CD4-positive, alpha-beta T cell (primary cell): ENCODE measurements at regions not wholly inside any gene's neighbourhood (a gene's known extent, or its start where the extent isn't known, plus 50 kb on each side); places are given as distances from the start of the nearest gene placed in this dataset.

Source experiments
- ATAC-seq: fragments of 200-7000 bp; cut with Tn5 transposase; one replicate; pipeline ENCODE4 v1.10.0; 2022; ENCODE audit warnings: mild to moderate bottlenecking; ENCODE audit not compliant: poor library complexity
- CTCF ChIA-PET: fragments of 350-600 bp; sonication (Branson Sonifier 250); formaldehyde crosslinking; loops from one replicate; lab custom pipeline; 2021; ENCODE audit warnings: antibody characterized with exemption, inconsistent platforms; lab: Charles Lee
- POLR2A ChIA-PET: fragments of 350-600 bp; sonication (Branson Sonifier 250); formaldehyde crosslinking; loops from one replicate; lab custom pipeline; 2021; ENCODE audit warnings: antibody characterized with exemption, inconsistent platforms; lab: Charles Lee
- DNase-seq, 14 experiments: peaks; one replicate each; pipeline ENCODE4 v3.0.0-alpha.2; 2013 to 2020; ENCODE audit warnings: mixed read lengths in 2 of 14
- H3K27ac ChIP-seq, 2 donors: one replicate each; pipeline versions ENCODE4 v1.5.1 to v1.7.0; 2013; ENCODE audit warnings: low read length in 2 of 2, low read depth in 1 of 2, mild to moderate bottlenecking in 1 of 2
- H3K27me3 ChIP-seq, 2 experiments: 1 replicate in 1 of 2; 2 replicates in 1 of 2; pipeline versions ENCODE4 v1.6.1 to v1.7.0; 2013; ENCODE audit warnings: low read length in 2 of 2, control low read depth in 1 of 2, mild to moderate bottlenecking in 1 of 2, moderate library complexity in 1 of 2; ENCODE audit not compliant: insufficient read depth in 2 of 2, control insufficient read depth in 1 of 2
- H3K36me3 ChIP-seq: one replicate; pipeline ENCODE4 v1.6.1; 2013; ENCODE audit warnings: low read length, control low read depth; ENCODE audit not compliant: insufficient read depth
- H3K4me1 ChIP-seq: one replicate; pipeline ENCODE4 v1.6.1; 2013; ENCODE audit warnings: low read length, control low read depth; ENCODE audit not compliant: insufficient read depth
- H3K4me3 ChIP-seq: one replicate; pipeline ENCODE4 v1.5.1; 2013; ENCODE audit warnings: mild to moderate bottlenecking, low read length, moderate library complexity
- H3K9me3 ChIP-seq, 2 experiments: 1 replicate in 1 of 2; 2 replicates in 1 of 2; pipeline versions ENCODE4 v1.6.1 to v1.7.0; 2013; ENCODE audit warnings: low read length in 2 of 2, mild to moderate bottlenecking in 2 of 2, control low read depth in 1 of 2, moderate library complexity in 1 of 2; ENCODE audit not compliant: control insufficient read depth in 1 of 2, insufficient read depth in 1 of 2
- H3K27ac Mint-ChIP-seq: one replicate; pipeline ENCODE4 v1.8.0; 2020; ENCODE audit warnings: mixed read lengths
- H3K27me3 Mint-ChIP-seq: one replicate; pipeline ENCODE4 v1.8.0; 2021; ENCODE audit warnings: mixed read lengths
- H3K36me3 Mint-ChIP-seq: one replicate; pipeline ENCODE4 v1.8.0; 2021; ENCODE audit warnings: low read depth, mixed read lengths
- H3K4me1 Mint-ChIP-seq: one replicate; pipeline ENCODE4 v1.8.0; 2021; ENCODE audit warnings: low read depth, mixed read lengths
- H3K4me3 Mint-ChIP-seq: one replicate; pipeline ENCODE4 v1.8.0; 2020; ENCODE audit warnings: mild to moderate bottlenecking, mixed read lengths
- H3K9me3 Mint-ChIP-seq: one replicate; pipeline ENCODE4 v1.8.0; 2020; ENCODE audit warnings: mixed read lengths
- intact Hi-C, 2 experiments: fragments of 100-400 bp; cut with DNase I in 1 of 2; cut with micrococcal nuclease in 1 of 2; formaldehyde crosslinking; loops; one replicate each; pipeline versions ENCODE4 v1.15.1 to v1.9.0; 2023 to 2025; cut with DNase I, micrococcal nuclease
- TF ChIP-seq, protein P1 (sequence below): fragments of 200-600 bp; IDR thresholded peaks from one replicate; pipeline ENCODE4 v1.8.0; 2022; ENCODE audit warnings: antibody characterized with exemption, mild to moderate bottlenecking

- Mint-ChIP-seq H3K4me3 (no peak overlapping the region), H3K9me3 (no peaks in the 10 kb centered on the region), H3K4me1 (no peaks in the 10 kb centered on the region), H3K27me3 (peaks cover 11% of the 10 kb centered on the region), H3K36me3 (no peaks in the 10 kb centered on the region), H3K27ac (no peak overlapping the region)
- Histone ChIP-seq H3K4me1 (no peaks in the 10 kb centered on the region), H3K9me3 (no peaks in the 10 kb centered on the region), H3K27ac (no peak overlapping the region), H3K27me3 (peaks cover 0 to 4% of the 10 kb centered on the region in 2 experiments), H3K4me3 (no peak overlapping the region), H3K36me3 (no peaks in the 10 kb centered on the region)
- DNase-seq: no peak
- intact Hi-C loops: no loop called here
- TF ChIP-seq, protein P1, sequence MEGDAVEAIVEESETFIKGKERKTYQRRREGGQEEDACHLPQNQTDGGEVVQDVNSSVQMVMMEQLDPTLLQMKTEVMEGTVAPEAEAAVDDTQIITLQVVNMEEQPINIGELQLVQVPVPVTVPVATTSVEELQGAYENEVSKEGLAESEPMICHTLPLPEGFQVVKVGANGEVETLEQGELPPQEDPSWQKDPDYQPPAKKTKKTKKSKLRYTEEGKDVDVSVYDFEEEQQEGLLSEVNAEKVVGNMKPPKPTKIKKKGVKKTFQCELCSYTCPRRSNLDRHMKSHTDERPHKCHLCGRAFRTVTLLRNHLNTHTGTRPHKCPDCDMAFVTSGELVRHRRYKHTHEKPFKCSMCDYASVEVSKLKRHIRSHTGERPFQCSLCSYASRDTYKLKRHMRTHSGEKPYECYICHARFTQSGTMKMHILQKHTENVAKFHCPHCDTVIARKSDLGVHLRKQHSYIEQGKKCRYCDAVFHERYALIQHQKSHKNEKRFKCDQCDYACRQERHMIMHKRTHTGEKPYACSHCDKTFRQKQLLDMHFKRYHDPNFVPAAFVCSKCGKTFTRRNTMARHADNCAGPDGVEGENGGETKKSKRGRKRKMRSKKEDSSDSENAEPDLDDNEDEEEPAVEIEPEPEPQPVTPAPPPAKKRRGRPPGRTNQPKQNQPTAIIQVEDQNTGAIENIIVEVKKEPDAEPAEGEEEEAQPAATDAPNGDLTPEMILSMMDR: no peak
- CTCF ChIA-PET: no interaction called here
- no peak for ATAC-seq
- POLR2A ChIA-PET: no interaction called here
These were observed 131.5 kb upstream of the TNC start for GRCh38 chr9:115249488-115249887.

DNA sequence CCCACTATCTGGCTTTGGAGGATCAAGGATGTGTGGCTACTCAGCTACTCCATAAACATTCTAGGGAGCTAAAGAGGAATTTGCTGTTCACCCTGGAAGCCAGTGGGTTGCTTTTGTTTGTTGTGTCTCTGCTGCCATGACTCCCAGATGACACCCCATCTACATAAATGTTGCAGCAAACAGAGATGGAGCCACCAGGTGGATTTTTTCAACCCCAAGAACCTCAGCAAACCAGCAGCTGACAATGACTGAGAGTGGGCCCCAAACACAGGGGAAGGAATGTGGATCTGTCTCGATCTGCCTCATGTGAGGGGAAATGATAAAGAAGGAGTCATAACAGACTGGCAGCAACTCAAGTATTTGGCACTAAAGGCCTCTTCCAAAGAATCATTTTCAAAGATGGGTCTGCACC, 132.7 kb upstream of the TNC start:
- Mint-ChIP-seq H3K27ac (no peak overlapping the region), H3K4me3 (no peak overlapping the region), H3K9me3 (no peaks in the 10 kb centered on the region), H3K27me3 (peaks cover 15% of the 10 kb centered on the region), H3K36me3 (no peaks in the 10 kb centered on the region), H3K4me1 (no peaks in the 10 kb centered on the region)
- TF ChIP-seq, protein P1: no peak
- Histone ChIP-seq H3K36me3 (no peaks in the 10 kb centered on the region), H3K27me3 (peaks cover 0 to 4% of the 10 kb centered on the region in 2 experiments), H3K27ac (no peak overlapping the region), H3K9me3 (no peaks in the 10 kb centered on the region), H3K4me3 (no peak overlapping the region), H3K4me1 (no peaks in the 10 kb centered on the region)
- POLR2A ChIA-PET: no interaction called here
- CTCF ChIA-PET: no interaction called here
- intact Hi-C loops: no loop called here
- ATAC-seq (no peak), DNase-seq (no peak)

DNA sequence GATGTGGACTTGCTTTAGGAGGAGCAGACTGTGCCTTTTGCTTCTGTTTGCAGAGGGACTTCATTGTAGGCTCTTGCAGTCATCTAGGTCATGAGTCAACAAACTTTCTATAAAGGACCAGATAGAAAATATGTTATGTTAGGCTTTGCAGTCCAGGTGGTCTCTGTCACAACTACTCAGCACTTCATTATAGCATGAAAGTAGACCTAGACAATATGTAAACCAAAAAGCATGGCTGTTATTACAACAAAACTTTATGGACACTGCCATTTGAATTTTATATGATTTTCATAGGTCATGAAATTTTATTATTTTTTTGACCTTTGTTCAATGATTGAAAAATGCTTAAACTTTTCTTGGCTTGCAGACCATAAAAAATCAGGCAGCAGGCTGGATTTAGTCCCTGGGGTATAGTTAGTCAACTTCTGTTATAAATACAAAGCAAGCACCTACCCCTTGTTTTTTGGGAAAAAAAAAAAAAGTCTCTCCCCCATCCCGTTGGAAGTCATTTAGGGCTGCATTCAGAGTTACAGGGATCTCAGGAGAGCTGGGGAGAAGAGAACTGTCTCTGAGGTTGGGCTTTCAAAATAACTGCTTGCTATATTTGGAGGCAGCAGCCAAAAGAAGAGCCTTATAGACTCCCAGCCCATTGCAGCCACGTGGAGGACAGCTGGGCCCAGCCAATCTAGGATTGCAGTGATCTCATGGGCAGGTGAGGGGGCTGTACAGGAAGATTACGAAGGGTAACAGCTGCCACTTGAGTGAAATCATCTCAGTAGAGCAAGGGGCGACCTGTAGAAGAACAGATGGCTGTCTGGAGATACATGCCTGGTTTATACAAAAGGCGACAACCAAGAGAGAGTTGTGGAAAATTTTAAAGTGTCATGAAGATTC, 136.6 kb upstream of the TNC start:
- H3K36me3 Mint-ChIP-seq: no peaks in the 10 kb centered on the region
- Histone ChIP-seq H3K4me1 (no peaks in the 10 kb centered on the region), H3K9me3 (no peaks in the 10 kb centered on the region), H3K36me3 (no peaks in the 10 kb centered on the region), H3K27me3 (peaks cover 0 to 4% of the 10 kb centered on the region in 2 experiments), H3K4me3 (no peak overlapping the region), H3K27ac (no peak overlapping the region)
- no peak overlapping the region for H3K27ac Mint-ChIP-seq
- no peaks in the 10 kb centered on the region for H3K9me3 Mint-ChIP-seq
- H3K4me1 Mint-ChIP-seq: no peaks in the 10 kb centered on the region
- POLR2A ChIA-PET: no interaction called here
- CTCF ChIA-PET: no interaction called here
- DNase-seq: no peak
- TF ChIP-seq, protein P1: no peak
- H3K27me3 Mint-ChIP-seq: peaks cover 22% of the 10 kb centered on the region
- no peak for ATAC-seq
- H3K4me3 Mint-ChIP-seq: no peak overlapping the region
- intact Hi-C loops: no loop called here
